ENCODE measurements at regions not wholly inside any gene's neighbourhood (a gene's known extent, or its start where the extent isn't known, plus 50 kb on each side); places are given as distances from the start of the nearest gene placed in this dataset.
"Not testable (repeated sequence)": the region's sequence is repeated elsewhere in the genome, so short reads cannot be mapped to it uniquely, and the experiment has no call there.

- Histone ChIP-seq H4K20me1 (ENCODE audit: insufficient read depth, low read depth, low read length) (no peaks in the 10 kb centered on the region), H3K4me3 (ENCODE audit: low read length) (no peak overlapping the region), H3K9ac (ENCODE audit: low read length) (no peak overlapping the region), H3K79me2 (ENCODE audit: low read length) (no peaks in the 10 kb centered on the region), H2AFZ (ENCODE audit: low read length) (no peak overlapping the region), H3K4me1 (ENCODE audit: low read length) (no peaks in the 10 kb centered on the region), H3K27me3 (ENCODE audit: low read length) (no peaks in the 10 kb centered on the region), H3K9me3 (ENCODE audit: low read length) (peaks cover 3% of the 10 kb centered on the region), H3K27ac (ENCODE audit: low read length) (no peak overlapping the region), H3K4me2 (ENCODE audit: low read depth, low read length, poor library complexity, severe bottlenecking) (no peak overlapping the region), H3K9me2 (replicated peaks; ENCODE audit: insufficient read depth, low read length) (no peaks in the 10 kb centered on the region), H3K36me3 (ENCODE audit: insufficient read depth, low read length) (no peaks in the 10 kb centered on the region)
- DNase-seq: no peak
These were observed 626.6 kb downstream of the MCTP2 start for GRCh38 chr15:94858011-94858410.

GRCh38 chr15:94858449-94858848, 627.1 kb downstream of the MCTP2 start:
- H3K4me3 ChIP-seq (ENCODE audit: low read length): no peak overlapping the region
- no peaks in the 10 kb centered on the region for H3K79me2 ChIP-seq (ENCODE audit: low read length)
- no peak overlapping the region for H3K4me2 ChIP-seq (ENCODE audit: low read depth, low read length, poor library complexity, severe bottlenecking)
- H3K9me3 ChIP-seq (ENCODE audit: low read length): peaks cover 3% of the 10 kb centered on the region
- H3K9ac ChIP-seq (ENCODE audit: low read length): no peak overlapping the region
- no peaks in the 10 kb centered on the region for H3K9me2 ChIP-seq (replicated peaks; ENCODE audit: insufficient read depth, low read length)
- no peaks in the 10 kb centered on the region for H4K20me1 ChIP-seq (ENCODE audit: insufficient read depth, low read depth, low read length)
- H2AFZ ChIP-seq (ENCODE audit: low read length): no peak overlapping the region
- no peaks in the 10 kb centered on the region for H3K27me3 ChIP-seq (ENCODE audit: low read length)
- DNase-seq: no peak
- H3K36me3 ChIP-seq (ENCODE audit: insufficient read depth, low read length): no peaks in the 10 kb centered on the region
- H3K27ac ChIP-seq (ENCODE audit: low read length): no peak overlapping the region
- H3K4me1 ChIP-seq (ENCODE audit: low read length): no peaks in the 10 kb centered on the region

- peaks cover 3% of the 10 kb centered on the region for H3K9me3 ChIP-seq (ENCODE audit: low read length)
- no peaks in the 10 kb centered on the region for H4K20me1 ChIP-seq (ENCODE audit: insufficient read depth, low read depth, low read length)
- no peak overlapping the region for H3K9ac ChIP-seq (ENCODE audit: low read length)
- H3K9me2 ChIP-seq (replicated peaks; ENCODE audit: insufficient read depth, low read length): no peaks in the 10 kb centered on the region
- no peaks in the 10 kb centered on the region for H3K4me1 ChIP-seq (ENCODE audit: low read length)
- H3K27me3 ChIP-seq (ENCODE audit: low read length): no peaks in the 10 kb centered on the region
- no peak overlapping the region for H2AFZ ChIP-seq (ENCODE audit: low read length)
- no peak for DNase-seq
- H3K4me3 ChIP-seq (ENCODE audit: low read length): no peak overlapping the region
- no peak overlapping the region for H3K4me2 ChIP-seq (ENCODE audit: low read depth, low read length, poor library complexity, severe bottlenecking)
- no peak overlapping the region for H3K27ac ChIP-seq (ENCODE audit: low read length)
- no peaks in the 10 kb centered on the region for H3K36me3 ChIP-seq (ENCODE audit: insufficient read depth, low read length)
- no peaks in the 10 kb centered on the region for H3K79me2 ChIP-seq (ENCODE audit: low read length)
These were observed 627.6 kb downstream of the MCTP2 start for GRCh38 chr15:94858920-94859319.

- Histone ChIP-seq H3K27ac (ENCODE audit: low read length) (no peak overlapping the region), H3K79me2 (ENCODE audit: low read length) (no peaks in the 10 kb centered on the region), H2AFZ (ENCODE audit: low read length) (no peak overlapping the region), H3K9ac (ENCODE audit: low read length) (no peak overlapping the region), H3K4me3 (ENCODE audit: low read length) (no peak overlapping the region), H3K4me1 (ENCODE audit: low read length) (no peaks in the 10 kb centered on the region), H3K9me3 (ENCODE audit: low read length) (no peaks in the 10 kb centered on the region; the same call in 1 of the 2 replicates), H3K27me3 (ENCODE audit: low read length) (no peaks in the 10 kb centered on the region), H4K20me1 (ENCODE audit: insufficient read depth, low read depth, low read length) (no peaks in the 10 kb centered on the region), H3K4me2 (ENCODE audit: low read depth, low read length, poor library complexity, severe bottlenecking) (no peak overlapping the region), H3K9me2 (replicated peaks; ENCODE audit: insufficient read depth, low read length) (no peaks in the 10 kb centered on the region), H3K36me3 (ENCODE audit: insufficient read depth, low read length) (no peaks in the 10 kb centered on the region)
- no peak for DNase-seq
These were observed 633.2 kb downstream of the MCTP2 start for GRCh38 chr15:94864600-94864999.

- H3K4me3 ChIP-seq (ENCODE audit: low read length); H3K9me2 ChIP-seq (replicated peaks; ENCODE audit: insufficient read depth, low read length); H4K20me1 ChIP-seq (ENCODE audit: insufficient read depth, low read depth, low read length); DNase-seq; H3K9me3 ChIP-seq (ENCODE audit: low read length); H3K27me3 ChIP-seq (ENCODE audit: low read length); H3K4me2 ChIP-seq (ENCODE audit: low read depth, low read length, poor library complexity, severe bottlenecking); H3K27ac ChIP-seq (ENCODE audit: low read length); H2AFZ ChIP-seq (ENCODE audit: low read length); H3K4me1 ChIP-seq (ENCODE audit: low read length); H3K36me3 ChIP-seq (ENCODE audit: insufficient read depth, low read length); H3K9ac ChIP-seq (ENCODE audit: low read length); H3K79me2 ChIP-seq (ENCODE audit: low read length): not testable (repeated sequence)
These were observed 636.9 kb downstream of the MCTP2 start for GRCh38 chr15:94868265-94868664.

- H2AFZ ChIP-seq (ENCODE audit: low read length): no peak overlapping the region
- no peak for DNase-seq
- no peak overlapping the region for H3K27ac ChIP-seq (ENCODE audit: low read length)
- no peak overlapping the region for H3K9ac ChIP-seq (ENCODE audit: low read length)
- no peaks in the 10 kb centered on the region for H3K36me3 ChIP-seq (ENCODE audit: insufficient read depth, low read length)
- H3K79me2 ChIP-seq (ENCODE audit: low read length): no peaks in the 10 kb centered on the region
- H3K4me2 ChIP-seq (ENCODE audit: low read depth, low read length, poor library complexity, severe bottlenecking): no peak overlapping the region
- H3K27me3 ChIP-seq (ENCODE audit: low read length): no peaks in the 10 kb centered on the region
- no peak overlapping the region for H3K4me3 ChIP-seq (ENCODE audit: low read length)
- no peaks in the 10 kb centered on the region; the same call in 1 of the 2 replicates for H3K9me3 ChIP-seq (ENCODE audit: low read length)
- no peaks in the 10 kb centered on the region for H4K20me1 ChIP-seq (ENCODE audit: insufficient read depth, low read depth, low read length)
- H3K9me2 ChIP-seq (replicated peaks; ENCODE audit: insufficient read depth, low read length): no peaks in the 10 kb centered on the region
- H3K4me1 ChIP-seq (ENCODE audit: low read length): no peaks in the 10 kb centered on the region
These were observed 644.2 kb downstream of the MCTP2 start for GRCh38 chr15:94875550-94875949.

- no peak overlapping the region for H3K9ac ChIP-seq (ENCODE audit: low read length)
- H3K4me3 ChIP-seq (ENCODE audit: low read length): no peak overlapping the region
- no peaks in the 10 kb centered on the region for H3K9me2 ChIP-seq (replicated peaks; ENCODE audit: insufficient read depth, low read length)
- DNase-seq: no peak
- no peaks in the 10 kb centered on the region for H3K4me1 ChIP-seq (ENCODE audit: low read length)
- H3K4me2 ChIP-seq (ENCODE audit: low read depth, low read length, poor library complexity, severe bottlenecking): no peak overlapping the region
- no peaks in the 10 kb centered on the region for H3K79me2 ChIP-seq (ENCODE audit: low read length)
- H3K36me3 ChIP-seq (ENCODE audit: insufficient read depth, low read length): no peaks in the 10 kb centered on the region
- H4K20me1 ChIP-seq (ENCODE audit: insufficient read depth, low read depth, low read length): no peaks in the 10 kb centered on the region
- no peaks in the 10 kb centered on the region; the same call in 1 of the 2 replicates for H3K9me3 ChIP-seq (ENCODE audit: low read length)
- H3K27ac ChIP-seq (ENCODE audit: low read length): no peak overlapping the region
- no peaks in the 10 kb centered on the region for H3K27me3 ChIP-seq (ENCODE audit: low read length)
- H2AFZ ChIP-seq (ENCODE audit: low read length): no peak overlapping the region
These were observed 646.5 kb downstream of the MCTP2 start for GRCh38 chr15:94877833-94878232.

- DNase-seq: no peak
- Histone ChIP-seq H2AFZ (ENCODE audit: low read length) (no peak overlapping the region), H3K4me3 (ENCODE audit: low read length) (no peak overlapping the region), H3K27ac (ENCODE audit: low read length) (no peak overlapping the region), H3K4me1 (ENCODE audit: low read length) (no peaks in the 10 kb centered on the region), H3K9ac (ENCODE audit: low read length) (no peak overlapping the region), H4K20me1 (ENCODE audit: insufficient read depth, low read depth, low read length) (no peaks in the 10 kb centered on the region), H3K36me3 (ENCODE audit: insufficient read depth, low read length) (no peaks in the 10 kb centered on the region), H3K27me3 (ENCODE audit: low read length) (no peaks in the 10 kb centered on the region), H3K79me2 (ENCODE audit: low read length) (no peaks in the 10 kb centered on the region), H3K9me2 (replicated peaks; ENCODE audit: insufficient read depth, low read length) (no peaks in the 10 kb centered on the region), H3K9me3 (ENCODE audit: low read length) (no peaks in the 10 kb centered on the region; the same call in 1 of the 2 replicates), H3K4me2 (ENCODE audit: low read depth, low read length, poor library complexity, severe bottlenecking) (no peak overlapping the region)
These were observed 650.8 kb downstream of the MCTP2 start for GRCh38 chr15:94882071-94882712.

Data from Karpas-422 (cell line).